ENCODE measurements at regions not wholly inside any gene's neighbourhood (a gene's known extent, or its start where the extent isn't known, plus 50 kb on each side); places are given as distances from the start of the nearest gene placed in this dataset.

- Histone ChIP-seq H3K27me3 (ENCODE audit: control insufficient read depth in 3 of 3, insufficient read depth in 3 of 3, low read depth in 1 of 3, low read length in 3 of 3) (no peaks in the 10 kb centered on the region), H2AFZ (ENCODE audit: low read length) (peak overlapping the region; percentile 36), H3K27ac (replicated peaks; ENCODE audit: low read length) (no peak overlapping the region), H3K36me3 (replicated peaks in 1 of 2; ENCODE audit: control insufficient read depth in 2 of 2, insufficient read depth in 2 of 2, low read length in 2 of 2) (no peaks in the 10 kb centered on the region), H3K9ac (ENCODE audit: low read depth, low read length, poor library complexity) (no peak overlapping the region), H3K18ac (ENCODE audit: low read length) (no peak overlapping the region), H3K23ac (ENCODE audit: low read depth, low read length, poor library complexity) (no peak overlapping the region), H3K9me3 (replicated peaks in 1 of 2; ENCODE audit: control insufficient read depth in 2 of 2, insufficient read depth in 1 of 2, low read depth in 1 of 2, low read length in 2 of 2) (no peaks in the 10 kb centered on the region), H4K8ac (ENCODE audit: low read depth, low read length) (no peak overlapping the region), H3K14ac (ENCODE audit: low read length) (no peak overlapping the region), H4K91ac (ENCODE audit: low read depth, low read length, poor library complexity) (no peak overlapping the region), H2BK12ac (ENCODE audit: low read length) (no peak overlapping the region), H2BK5ac (ENCODE audit: low read length) (no peak overlapping the region), H3K4me1 (ENCODE audit: control insufficient read depth in 2 of 2, insufficient read depth in 1 of 2, low read depth in 1 of 2, low read length in 2 of 2) (no peaks in the 10 kb centered on the region), H3K4me2 (ENCODE audit: insufficient read depth, low read length, poor library complexity, severe bottlenecking) (no peak overlapping the region), H3K79me1 (ENCODE audit: low read depth, low read length) (no peaks in the 10 kb centered on the region), H3K4me3 (ENCODE audit: low read length in 2 of 2) (no peak overlapping the region), H2AK5ac (ENCODE audit: low read depth, low read length) (no peak overlapping the region), H2BK120ac (ENCODE audit: low read depth, low read length) (no peak overlapping the region), H3K4ac (ENCODE audit: low read length) (no peak overlapping the region), H2BK15ac (ENCODE audit: low read length) (no peak overlapping the region)
- no CpG with 5 or more reads among the region's 4 CpGs for WGBS, 2 donors (ENCODE audit: extremely low coverage in 2 of 2, insufficient read length in 2 of 2, insufficient replicate concordance in 1 of 2)
- no peak for DNase-seq (ENCODE audit: low spot score)
Measured at GRCh38 chr6:21524201-21524600, 69.3 kb upstream of the SOX4 start.

- H2BK15ac ChIP-seq (ENCODE audit: low read length): no peak overlapping the region
- no peaks in the 10 kb centered on the region for H3K4me1 ChIP-seq (ENCODE audit: control insufficient read depth in 2 of 2, insufficient read depth in 1 of 2, low read depth in 1 of 2, low read length in 2 of 2)
- no peak for DNase-seq (ENCODE audit: low spot score)
- WGBS, 2 donors (ENCODE audit: extremely low coverage in 2 of 2, insufficient read length in 2 of 2, insufficient replicate concordance in 1 of 2): no CpG with 5 or more reads among the region's 1 CpG
- H3K27ac ChIP-seq (replicated peaks; ENCODE audit: low read length): no peak overlapping the region
- H2BK12ac ChIP-seq (ENCODE audit: low read length): no peak overlapping the region
- no peak overlapping the region for H2BK5ac ChIP-seq (ENCODE audit: low read length)
- H3K9me3 ChIP-seq (replicated peaks in 1 of 2; ENCODE audit: control insufficient read depth in 2 of 2, insufficient read depth in 1 of 2, low read depth in 1 of 2, low read length in 2 of 2): no peaks in the 10 kb centered on the region
- no peak overlapping the region for H4K8ac ChIP-seq (ENCODE audit: low read depth, low read length)
- H2AK5ac ChIP-seq (ENCODE audit: low read depth, low read length): no peak overlapping the region
- no peak overlapping the region for H4K91ac ChIP-seq (ENCODE audit: low read depth, low read length, poor library complexity)
- H3K18ac ChIP-seq (ENCODE audit: low read length): no peak overlapping the region
- no peaks in the 10 kb centered on the region for H3K79me1 ChIP-seq (ENCODE audit: low read depth, low read length)
- no peak overlapping the region for H2AFZ ChIP-seq (ENCODE audit: low read length)
- no peak overlapping the region for H3K23ac ChIP-seq (ENCODE audit: low read depth, low read length, poor library complexity)
- H3K4me2 ChIP-seq (ENCODE audit: insufficient read depth, low read length, poor library complexity, severe bottlenecking): no peak overlapping the region
- no peak overlapping the region for H3K9ac ChIP-seq (ENCODE audit: low read depth, low read length, poor library complexity)
- H3K14ac ChIP-seq (ENCODE audit: low read length): no peak overlapping the region
- H3K4ac ChIP-seq (ENCODE audit: low read length): no peak overlapping the region
- H3K4me3 ChIP-seq (ENCODE audit: low read length in 2 of 2): no peak overlapping the region
- H3K27me3 ChIP-seq (ENCODE audit: control insufficient read depth in 3 of 3, insufficient read depth in 3 of 3, low read depth in 1 of 3, low read length in 3 of 3): no peaks in the 10 kb centered on the region
- no peaks in the 10 kb centered on the region for H3K36me3 ChIP-seq (replicated peaks in 1 of 2; ENCODE audit: control insufficient read depth in 2 of 2, insufficient read depth in 2 of 2, low read length in 2 of 2)
- H2BK120ac ChIP-seq (ENCODE audit: low read depth, low read length): no peak overlapping the region
Measured at GRCh38 chr6:21526974-21527373, 66.6 kb upstream of the SOX4 start.

- H3K9me3 ChIP-seq (replicated peaks in 1 of 2; ENCODE audit: control insufficient read depth in 2 of 2, insufficient read depth in 1 of 2, low read depth in 1 of 2, low read length in 2 of 2): no peaks in the 10 kb centered on the region
- no peaks in the 10 kb centered on the region for H3K4me1 ChIP-seq (ENCODE audit: control insufficient read depth in 2 of 2, insufficient read depth in 1 of 2, low read depth in 1 of 2, low read length in 2 of 2)
- no peak overlapping the region for H3K4ac ChIP-seq (ENCODE audit: low read length)
- H3K79me1 ChIP-seq (ENCODE audit: low read depth, low read length): no peaks in the 10 kb centered on the region
- no peak overlapping the region for H2BK120ac ChIP-seq (ENCODE audit: low read depth, low read length)
- H3K36me3 ChIP-seq (replicated peaks in 1 of 2; ENCODE audit: control insufficient read depth in 2 of 2, insufficient read depth in 2 of 2, low read length in 2 of 2): no peaks in the 10 kb centered on the region
- H3K4me2 ChIP-seq (ENCODE audit: insufficient read depth, low read length, poor library complexity, severe bottlenecking): no peak overlapping the region
- no peak overlapping the region for H3K9ac ChIP-seq (ENCODE audit: low read depth, low read length, poor library complexity)
- DNase-seq (ENCODE audit: low spot score): no peak
- no peak overlapping the region for H4K91ac ChIP-seq (ENCODE audit: low read depth, low read length, poor library complexity)
- H3K18ac ChIP-seq (ENCODE audit: low read length): no peak overlapping the region
- H2BK12ac ChIP-seq (ENCODE audit: low read length): no peak overlapping the region
- no peak overlapping the region for H4K8ac ChIP-seq (ENCODE audit: low read depth, low read length)
- H3K4me3 ChIP-seq (ENCODE audit: low read length in 2 of 2): no peak overlapping the region
- H3K14ac ChIP-seq (ENCODE audit: low read length): no peak overlapping the region
- no peak overlapping the region for H3K23ac ChIP-seq (ENCODE audit: low read depth, low read length, poor library complexity)
- H2BK15ac ChIP-seq (ENCODE audit: low read length): no peak overlapping the region
- no peak overlapping the region for H2AFZ ChIP-seq (ENCODE audit: low read length)
- no peaks in the 10 kb centered on the region for H3K27me3 ChIP-seq (ENCODE audit: control insufficient read depth in 3 of 3, insufficient read depth in 3 of 3, low read depth in 1 of 3, low read length in 3 of 3)
- H3K27ac ChIP-seq (replicated peaks; ENCODE audit: low read length): no peak overlapping the region
- H2BK5ac ChIP-seq (ENCODE audit: low read length): no peak overlapping the region
- H2AK5ac ChIP-seq (ENCODE audit: low read depth, low read length): no peak overlapping the region
Measured at GRCh38 chr6:21527731-21528130, 65.8 kb upstream of the SOX4 start.

GRCh38 chr6:21529431-21529830, 64.1 kb upstream of the SOX4 start:
- WGBS, 2 donors (ENCODE audit: extremely low coverage in 2 of 2, insufficient read length in 2 of 2, insufficient replicate concordance in 1 of 2): no CpG with 5 or more reads among the region's 5 CpGs
- no peak for DNase-seq (ENCODE audit: low spot score)
- H3K4ac ChIP-seq (ENCODE audit: low read length): no peak overlapping the region
- H3K14ac ChIP-seq (ENCODE audit: low read length): no peak overlapping the region
- H3K9me3 ChIP-seq (replicated peaks in 1 of 2; ENCODE audit: control insufficient read depth in 2 of 2, insufficient read depth in 1 of 2, low read depth in 1 of 2, low read length in 2 of 2): no peaks in the 10 kb centered on the region
- no peak overlapping the region for H2AK5ac ChIP-seq (ENCODE audit: low read depth, low read length)
- no peak overlapping the region for H4K91ac ChIP-seq (ENCODE audit: low read depth, low read length, poor library complexity)
- no peak overlapping the region for H3K4me3 ChIP-seq (ENCODE audit: low read length in 2 of 2)
- H3K27me3 ChIP-seq (ENCODE audit: control insufficient read depth in 3 of 3, insufficient read depth in 3 of 3, low read depth in 1 of 3, low read length in 3 of 3): no peaks in the 10 kb centered on the region
- no peaks in the 10 kb centered on the region for H3K79me1 ChIP-seq (ENCODE audit: low read depth, low read length)
- no peak overlapping the region for H3K27ac ChIP-seq (replicated peaks; ENCODE audit: low read length)
- H2AFZ ChIP-seq (ENCODE audit: low read length): no peak overlapping the region
- no peaks in the 10 kb centered on the region for H3K4me1 ChIP-seq (ENCODE audit: control insufficient read depth in 2 of 2, insufficient read depth in 1 of 2, low read depth in 1 of 2, low read length in 2 of 2)
- H2BK5ac ChIP-seq (ENCODE audit: low read length): no peak overlapping the region
- H3K9ac ChIP-seq (ENCODE audit: low read depth, low read length, poor library complexity): no peak overlapping the region
- H2BK12ac ChIP-seq (ENCODE audit: low read length): no peak overlapping the region
- no peak overlapping the region for H4K8ac ChIP-seq (ENCODE audit: low read depth, low read length)
- H3K4me2 ChIP-seq (ENCODE audit: insufficient read depth, low read length, poor library complexity, severe bottlenecking): no peak overlapping the region
- H3K18ac ChIP-seq (ENCODE audit: low read length): no peak overlapping the region
- no peak overlapping the region for H2BK120ac ChIP-seq (ENCODE audit: low read depth, low read length)
- no peaks in the 10 kb centered on the region for H3K36me3 ChIP-seq (replicated peaks in 1 of 2; ENCODE audit: control insufficient read depth in 2 of 2, insufficient read depth in 2 of 2, low read length in 2 of 2)
- no peak overlapping the region for H3K23ac ChIP-seq (ENCODE audit: low read depth, low read length, poor library complexity)
- H2BK15ac ChIP-seq (ENCODE audit: low read length): no peak overlapping the region

Measured in neuronal stem cell (in vitro differentiated cells).